ENCODE measurements at regions not wholly inside any gene's neighbourhood (a gene's known extent, or its start where the extent isn't known, plus 50 kb on each side); places are given as distances from the start of the nearest gene placed in this dataset.

DNA sequence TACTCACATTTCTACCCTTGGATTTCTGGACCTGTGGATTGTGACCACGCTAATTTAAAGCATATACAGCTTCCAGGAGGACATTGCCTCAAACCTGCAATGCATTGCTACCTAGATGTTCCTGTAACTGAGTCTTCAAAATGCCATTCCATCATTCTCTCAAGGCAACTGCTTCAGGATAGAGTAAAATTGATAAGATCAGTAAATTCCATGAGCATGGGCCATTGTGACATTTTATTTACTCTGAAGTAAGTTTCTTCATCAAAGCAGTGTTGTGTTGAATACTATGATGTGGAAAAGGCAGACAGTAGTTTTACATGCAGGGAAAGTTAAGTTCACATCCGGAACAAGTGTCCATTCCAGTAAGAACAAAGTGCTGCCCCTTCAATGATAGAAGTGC lies 991.0 kb downstream of the ARAP2 start:
- TF ChIP-seq, protein P1, sequence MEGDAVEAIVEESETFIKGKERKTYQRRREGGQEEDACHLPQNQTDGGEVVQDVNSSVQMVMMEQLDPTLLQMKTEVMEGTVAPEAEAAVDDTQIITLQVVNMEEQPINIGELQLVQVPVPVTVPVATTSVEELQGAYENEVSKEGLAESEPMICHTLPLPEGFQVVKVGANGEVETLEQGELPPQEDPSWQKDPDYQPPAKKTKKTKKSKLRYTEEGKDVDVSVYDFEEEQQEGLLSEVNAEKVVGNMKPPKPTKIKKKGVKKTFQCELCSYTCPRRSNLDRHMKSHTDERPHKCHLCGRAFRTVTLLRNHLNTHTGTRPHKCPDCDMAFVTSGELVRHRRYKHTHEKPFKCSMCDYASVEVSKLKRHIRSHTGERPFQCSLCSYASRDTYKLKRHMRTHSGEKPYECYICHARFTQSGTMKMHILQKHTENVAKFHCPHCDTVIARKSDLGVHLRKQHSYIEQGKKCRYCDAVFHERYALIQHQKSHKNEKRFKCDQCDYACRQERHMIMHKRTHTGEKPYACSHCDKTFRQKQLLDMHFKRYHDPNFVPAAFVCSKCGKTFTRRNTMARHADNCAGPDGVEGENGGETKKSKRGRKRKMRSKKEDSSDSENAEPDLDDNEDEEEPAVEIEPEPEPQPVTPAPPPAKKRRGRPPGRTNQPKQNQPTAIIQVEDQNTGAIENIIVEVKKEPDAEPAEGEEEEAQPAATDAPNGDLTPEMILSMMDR (IDR thresholded peaks at IDR 0.05; ENCODE audit: control insufficient read depth, extremely low read depth, insufficient read depth): no peak
- peak; percentile 51 for DNase-seq (ENCODE audit: low read depth)
- no peak overlapping the region for H3K4me3 ChIP-seq (ENCODE audit: low read depth, low read length)

DNA sequence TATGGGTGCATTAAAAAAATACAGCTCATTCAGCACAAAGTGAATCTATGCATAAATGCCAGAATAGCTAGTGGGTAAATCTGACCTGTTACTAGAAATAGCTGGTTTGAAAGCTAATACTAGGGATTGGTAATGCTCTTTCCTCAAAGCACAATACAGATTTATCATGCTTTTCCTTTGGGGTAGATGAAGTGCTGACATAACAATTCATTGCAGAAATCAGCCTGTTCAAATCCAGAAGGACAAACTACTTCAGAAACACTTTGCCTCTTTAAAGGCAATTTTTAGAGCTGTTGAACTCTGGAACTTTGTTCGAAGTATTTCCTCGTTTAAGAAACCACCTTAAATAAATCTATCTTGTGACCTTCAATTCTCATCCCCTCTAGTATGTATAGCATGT lies 957.9 kb downstream of the ARAP2 start:
- no peak overlapping the region for H3K4me3 ChIP-seq (ENCODE audit: low read depth, low read length)
- DNase-seq (ENCODE audit: low read depth): no peak
- TF ChIP-seq, protein P1 (IDR thresholded peaks at IDR 0.05; ENCODE audit: control insufficient read depth, extremely low read depth, insufficient read depth): no peak

DNA sequence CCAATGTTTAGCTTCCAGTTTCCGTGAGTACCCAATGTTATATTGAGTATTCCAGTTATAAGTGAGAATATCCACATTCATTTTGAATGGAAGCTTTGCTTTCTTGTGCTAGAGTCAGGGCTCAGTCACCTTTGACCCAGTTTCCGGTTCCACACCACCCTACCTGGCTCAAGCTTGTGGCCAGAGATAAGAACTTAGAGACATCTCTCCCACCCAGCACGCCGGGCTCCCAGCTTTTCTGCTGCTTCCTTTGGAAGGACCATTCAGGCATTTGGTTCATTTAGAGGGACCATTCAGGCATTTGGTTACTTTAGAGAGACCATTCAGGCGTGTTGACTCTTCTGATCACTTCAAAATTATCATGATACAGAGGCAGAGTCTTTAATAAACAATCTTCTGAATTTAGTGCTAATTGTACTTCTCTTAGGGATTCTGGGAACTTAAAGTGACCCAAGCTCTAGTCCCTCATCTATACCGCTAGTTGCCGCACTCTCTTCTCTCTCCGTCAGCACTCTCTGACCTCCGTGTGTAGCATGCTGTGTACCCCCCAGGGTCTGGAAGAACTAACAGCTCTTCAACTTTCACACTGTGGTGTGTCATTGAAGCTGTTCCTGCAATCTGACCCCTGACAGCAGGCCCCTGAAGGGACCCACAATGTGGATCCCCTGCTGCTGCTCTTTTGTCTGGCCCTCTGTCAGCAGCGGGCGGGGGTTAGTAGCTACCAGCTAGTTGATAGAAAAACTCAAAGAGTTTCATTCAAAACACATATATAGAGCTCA lies 943.1 kb downstream of the ARAP2 start:
- no peak for DNase-seq (ENCODE audit: low read depth)
- H3K4me3 ChIP-seq (ENCODE audit: low read depth, low read length): no peak overlapping the region
- TF ChIP-seq, protein P1 (IDR thresholded peaks at IDR 0.05; ENCODE audit: control insufficient read depth, extremely low read depth, insufficient read depth): no peak

DNA sequence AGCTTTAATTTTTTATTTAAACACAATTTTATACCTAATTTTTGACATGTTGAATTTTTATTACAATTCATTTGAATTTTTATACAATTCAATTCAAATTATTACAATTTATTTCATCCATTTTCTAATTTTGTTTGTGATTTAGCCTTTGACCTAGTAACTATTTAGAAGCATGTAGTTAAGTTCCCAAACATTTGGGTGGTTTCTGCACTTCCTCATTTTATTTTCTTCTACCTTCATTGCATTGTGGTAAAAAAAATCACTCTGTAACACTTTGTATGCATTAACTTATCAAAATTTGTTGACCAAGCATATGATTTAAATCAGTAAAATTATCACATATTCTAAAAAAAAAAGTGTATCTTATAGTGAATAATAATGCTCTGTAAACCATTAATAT lies 928.9 kb downstream of the ARAP2 start:
- TF ChIP-seq, protein P1 (IDR thresholded peaks at IDR 0.05; ENCODE audit: control insufficient read depth, extremely low read depth, insufficient read depth): no peak
- DNase-seq (ENCODE audit: low read depth): no peak
- no peak overlapping the region for H3K4me3 ChIP-seq (ENCODE audit: low read depth, low read length)

DNA sequence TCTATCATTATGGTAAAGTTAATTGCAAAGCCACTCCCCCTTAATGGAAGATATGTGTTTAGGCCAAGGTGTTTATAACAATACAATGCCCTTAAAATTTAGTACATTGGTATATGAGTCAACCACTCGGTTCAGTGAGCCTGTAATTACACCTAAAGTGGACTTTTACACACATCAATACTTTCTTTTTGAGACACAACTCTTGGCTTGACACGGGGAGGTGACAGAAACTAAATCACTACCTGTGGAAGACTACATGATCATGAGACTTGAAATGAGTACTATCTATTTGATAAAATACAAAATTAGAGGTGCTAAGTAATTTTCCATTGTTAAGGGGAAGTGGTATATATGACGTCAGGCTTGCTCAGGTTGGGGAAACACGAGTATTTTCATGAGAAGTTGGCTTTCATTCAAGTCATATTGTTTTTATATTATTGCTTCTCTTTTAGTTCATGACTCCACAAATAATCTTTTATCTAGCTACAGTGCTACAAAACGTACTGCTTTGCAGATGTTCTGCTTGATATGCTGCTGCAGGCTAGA lies 918.3 kb downstream of the ARAP2 start:
- TF ChIP-seq, protein P1 (IDR thresholded peaks at IDR 0.05; ENCODE audit: control insufficient read depth, extremely low read depth, insufficient read depth): no peak
- H3K4me3 ChIP-seq (ENCODE audit: low read depth, low read length): no peak overlapping the region
- no peak for DNase-seq (ENCODE audit: low read depth)

DNA sequence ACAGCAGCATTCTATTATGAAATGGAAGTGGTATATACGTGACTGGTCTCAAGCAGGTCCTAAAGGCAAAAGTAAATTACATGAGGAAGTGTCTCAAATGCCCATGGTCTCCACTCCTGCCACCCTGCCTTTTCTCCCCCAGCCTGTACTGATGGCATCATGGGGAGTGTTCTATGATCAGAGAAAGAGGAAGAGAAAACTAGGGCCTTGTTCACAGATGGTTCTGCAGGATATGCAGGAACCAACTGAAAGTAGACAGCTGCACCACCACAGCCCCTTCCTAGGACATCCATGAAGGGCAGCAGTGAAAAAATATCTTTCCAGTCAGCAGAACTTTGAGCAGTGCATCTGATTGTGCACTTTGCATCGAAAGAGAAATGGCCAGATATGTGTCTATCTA lies 901.5 kb downstream of the ARAP2 start:
- no peak for DNase-seq (ENCODE audit: low read depth)
- H3K4me3 ChIP-seq (ENCODE audit: low read depth, low read length): no peak overlapping the region
- TF ChIP-seq, protein P1 (IDR thresholded peaks at IDR 0.05; ENCODE audit: control insufficient read depth, extremely low read depth, insufficient read depth): no peak

DNA sequence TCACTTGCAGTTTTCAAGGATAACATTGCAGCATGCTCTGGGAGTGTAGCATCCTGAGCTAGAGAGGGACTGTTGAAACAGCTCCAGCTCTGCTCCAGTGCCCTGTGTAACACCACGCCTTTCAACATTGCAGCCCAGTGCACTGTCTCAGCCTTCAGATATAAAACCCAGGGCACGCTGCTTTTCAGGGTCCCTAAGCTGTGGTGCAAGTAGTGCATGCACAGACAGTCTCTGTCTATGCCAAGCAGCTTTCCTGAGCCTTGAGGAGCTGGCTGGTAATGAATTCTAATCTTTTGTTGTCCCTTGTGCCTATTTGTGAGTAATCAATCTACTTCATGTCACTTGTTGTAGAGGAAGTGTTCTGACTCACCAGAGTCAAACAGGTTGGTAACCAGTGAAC lies 897.0 kb downstream of the ARAP2 start:
- no peak for DNase-seq (ENCODE audit: low read depth)
- no peak overlapping the region for H3K4me3 ChIP-seq (ENCODE audit: low read depth, low read length)
- TF ChIP-seq, protein P1 (IDR thresholded peaks at IDR 0.05; ENCODE audit: control insufficient read depth, extremely low read depth, insufficient read depth): no peak

All from LNCaP clone FGC (cell line).